ENCODE measurements at regions not wholly inside any gene's neighbourhood (a gene's known extent, or its start where the extent isn't known, plus 50 kb on each side); places are given as distances from the start of the nearest gene placed in this dataset.

GRCh38 chr22:49721211-49721763 lies 106.4 kb downstream of the BRD1 start:
- H3K27ac Mint-ChIP-seq, result no peak overlapping the region
- H3K4me1 Mint-ChIP-seq (ENCODE audit: low read depth), result peaks cover 5% of the 10 kb centered on the region
- H3K9me3 Mint-ChIP-seq, result no peaks in the 10 kb centered on the region
- no peak for ATAC-seq (replicated peaks in 1 of 2)
- H3K27me3 Mint-ChIP-seq (ENCODE audit: low read depth), result peaks cover 3% of the 10 kb centered on the region
- no peak for DNase-seq
- no peaks in the 10 kb centered on the region for H3K36me3 Mint-ChIP-seq (ENCODE audit: insufficient read depth in 2 of 2)
- H3K4me3 Mint-ChIP-seq, result no peak overlapping the region

GRCh38 chr22:49720279-49720959 lies 107.3 kb downstream of the BRD1 start:
- Mint-ChIP-seq H3K4me1 (ENCODE audit: low read depth) (peaks cover 5% of the 10 kb centered on the region), H3K4me3 (no peak overlapping the region), H3K27me3 (ENCODE audit: low read depth) (no peaks in the 10 kb centered on the region), H3K27ac (no peak overlapping the region), H3K9me3 (no peaks in the 10 kb centered on the region), H3K36me3 (ENCODE audit: insufficient read depth in 2 of 2) (no peaks in the 10 kb centered on the region)
- DNase-seq (no peak), ATAC-seq (replicated peaks in 1 of 2) (no peak)

- Mint-ChIP-seq H3K27ac (no peak overlapping the region), H3K4me1 (ENCODE audit: low read depth) (peaks cover 3% of the 10 kb centered on the region), H3K9me3 (no peaks in the 10 kb centered on the region), H3K27me3 (ENCODE audit: low read depth) (no peaks in the 10 kb centered on the region), H3K4me3 (no peak overlapping the region), H3K36me3 (ENCODE audit: insufficient read depth in 2 of 2) (no peaks in the 10 kb centered on the region)
- no peak for ATAC-seq (replicated peaks in 1 of 2)
- DNase-seq, result no peak
Observed at GRCh38 chr22:49719046-49719445, 108.6 kb downstream of the BRD1 start.

- ATAC-seq (replicated peaks in 1 of 2) (no peak), DNase-seq (no peak)
- no peaks in the 10 kb centered on the region for H3K9me3 Mint-ChIP-seq
- H3K4me1 Mint-ChIP-seq (ENCODE audit: low read depth), result no peaks in the 10 kb centered on the region
- no peaks in the 10 kb centered on the region for H3K36me3 Mint-ChIP-seq (ENCODE audit: insufficient read depth in 2 of 2)
- H3K4me3 Mint-ChIP-seq, result no peak overlapping the region
- H3K27me3 Mint-ChIP-seq (ENCODE audit: low read depth), result peaks cover 2% of the 10 kb centered on the region
- H3K27ac Mint-ChIP-seq, result no peak overlapping the region
Observed at GRCh38 chr22:49718396-49718795, 109.3 kb downstream of the BRD1 start.

- no peaks in the 10 kb centered on the region for H3K4me1 Mint-ChIP-seq (ENCODE audit: low read depth)
- H3K36me3 Mint-ChIP-seq (ENCODE audit: insufficient read depth in 2 of 2), result no peaks in the 10 kb centered on the region
- H3K4me3 Mint-ChIP-seq, result no peak overlapping the region
- DNase-seq (no peak), ATAC-seq (replicated peaks in 1 of 2) (no peak)
- peaks cover 11% of the 10 kb centered on the region for H3K27me3 Mint-ChIP-seq (ENCODE audit: low read depth)
- no peak overlapping the region for H3K27ac Mint-ChIP-seq
- no peaks in the 10 kb centered on the region for H3K9me3 Mint-ChIP-seq
Observed at GRCh38 chr22:49717322-49717919, 110.3 kb downstream of the BRD1 start.

- Mint-ChIP-seq H3K36me3 (ENCODE audit: insufficient read depth in 2 of 2) (no peaks in the 10 kb centered on the region), H3K4me1 (ENCODE audit: low read depth) (no peaks in the 10 kb centered on the region), H3K27me3 (ENCODE audit: low read depth) (peaks cover 11% of the 10 kb centered on the region), H3K4me3 (no peak overlapping the region), H3K27ac (no peak overlapping the region), H3K9me3 (no peaks in the 10 kb centered on the region)
- ATAC-seq (replicated peaks in 1 of 2) (no peak), DNase-seq (no peak)
Observed at GRCh38 chr22:49716441-49716840, 111.2 kb downstream of the BRD1 start.

GRCh38 chr22:49715450-49715849 lies 112.2 kb downstream of the BRD1 start:
- H3K4me3 Mint-ChIP-seq, result no peak overlapping the region
- no peak overlapping the region for H3K27ac Mint-ChIP-seq
- no peaks in the 10 kb centered on the region for H3K9me3 Mint-ChIP-seq
- ATAC-seq (replicated peaks in 1 of 2), result no peak
- no peak for DNase-seq
- no peaks in the 10 kb centered on the region for H3K4me1 Mint-ChIP-seq (ENCODE audit: low read depth)
- no peaks in the 10 kb centered on the region for H3K36me3 Mint-ChIP-seq (ENCODE audit: insufficient read depth in 2 of 2)
- H3K27me3 Mint-ChIP-seq (ENCODE audit: low read depth), result peaks cover 17% of the 10 kb centered on the region

- ATAC-seq (replicated peaks in 1 of 2), result no peak
- Mint-ChIP-seq H3K27me3 (ENCODE audit: low read depth) (peaks cover 26% of the 10 kb centered on the region), H3K4me1 (ENCODE audit: low read depth) (no peaks in the 10 kb centered on the region), H3K36me3 (ENCODE audit: insufficient read depth in 2 of 2) (no peaks in the 10 kb centered on the region), H3K9me3 (no peaks in the 10 kb centered on the region), H3K4me3 (no peak overlapping the region), H3K27ac (no peak overlapping the region)
- DNase-seq, result no peak
Observed at GRCh38 chr22:49713003-49713402, 114.7 kb downstream of the BRD1 start.

GRCh38 chr22:49712195-49712791 lies 115.4 kb downstream of the BRD1 start:
- H3K36me3 Mint-ChIP-seq (ENCODE audit: insufficient read depth in 2 of 2), result no peaks in the 10 kb centered on the region
- peaks cover 26% of the 10 kb centered on the region for H3K27me3 Mint-ChIP-seq (ENCODE audit: low read depth)
- no peaks in the 10 kb centered on the region for H3K9me3 Mint-ChIP-seq
- ATAC-seq (replicated peaks in 1 of 2) (no peak), DNase-seq (no peak)
- no peak overlapping the region for H3K27ac Mint-ChIP-seq
- no peak overlapping the region for H3K4me3 Mint-ChIP-seq
- H3K4me1 Mint-ChIP-seq (ENCODE audit: low read depth), result no peaks in the 10 kb centered on the region

- peaks cover 3% of the 10 kb centered on the region for H3K4me1 Mint-ChIP-seq (ENCODE audit: low read depth)
- ATAC-seq (replicated peaks in 1 of 2) (no peak), DNase-seq (no peak)
- H3K4me3 Mint-ChIP-seq, result no peak overlapping the region
- no peaks in the 10 kb centered on the region for H3K9me3 Mint-ChIP-seq
- peaks cover 30% of the 10 kb centered on the region for H3K27me3 Mint-ChIP-seq (ENCODE audit: low read depth)
- no peak overlapping the region for H3K27ac Mint-ChIP-seq
- no peaks in the 10 kb centered on the region for H3K36me3 Mint-ChIP-seq (ENCODE audit: insufficient read depth in 2 of 2)
Observed at GRCh38 chr22:49710746-49711145, 116.9 kb downstream of the BRD1 start.

GRCh38 chr22:49709464-49709863 lies 118.2 kb downstream of the BRD1 start:
- no peak overlapping the region for H3K4me3 Mint-ChIP-seq
- peaks cover 11% of the 10 kb centered on the region for H3K4me1 Mint-ChIP-seq (ENCODE audit: low read depth)
- no peaks in the 10 kb centered on the region for H3K9me3 Mint-ChIP-seq
- H3K27ac Mint-ChIP-seq, result no peak overlapping the region
- DNase-seq (no peak), ATAC-seq (replicated peaks in 1 of 2) (no peak)
- peaks cover 33% of the 10 kb centered on the region for H3K27me3 Mint-ChIP-seq (ENCODE audit: low read depth)
- H3K36me3 Mint-ChIP-seq (ENCODE audit: insufficient read depth in 2 of 2), result no peaks in the 10 kb centered on the region

GRCh38 chr22:49705972-49706352 lies 121.7 kb downstream of the BRD1 start:
- H3K4me1 Mint-ChIP-seq (ENCODE audit: low read depth), result peaks cover 11% of the 10 kb centered on the region
- peaks cover 2% of the 10 kb centered on the region in 2 donors for H3K9me3 Mint-ChIP-seq
- no peak for ATAC-seq (replicated peaks in 1 of 2)
- peaks cover 27% of the 10 kb centered on the region for H3K27me3 Mint-ChIP-seq (ENCODE audit: low read depth)
- H3K4me3 Mint-ChIP-seq, result peak overlapping the region; percentile 42 to 59
- H3K36me3 Mint-ChIP-seq (ENCODE audit: insufficient read depth in 2 of 2), result peaks cover 1 to 2% of the 10 kb centered on the region in 2 donors
- no peak overlapping the region for H3K27ac Mint-ChIP-seq
- no peak for DNase-seq

- no peak for ATAC-seq (replicated peaks in 1 of 2)
- H3K36me3 Mint-ChIP-seq (ENCODE audit: insufficient read depth in 2 of 2), result peaks cover 1 to 2% of the 10 kb centered on the region in 2 donors
- H3K27ac Mint-ChIP-seq, result no peak overlapping the region
- H3K9me3 Mint-ChIP-seq, result peaks cover 2% of the 10 kb centered on the region in 2 donors
- H3K4me1 Mint-ChIP-seq (ENCODE audit: low read depth), result peaks cover 11% of the 10 kb centered on the region
- DNase-seq, result no peak
- H3K27me3 Mint-ChIP-seq (ENCODE audit: low read depth), result peaks cover 22% of the 10 kb centered on the region
- peak overlapping the region; percentile 42 to 59 for H3K4me3 Mint-ChIP-seq
Observed at GRCh38 chr22:49705216-49705971, 122.3 kb downstream of the BRD1 start.
